Activated CD8-positive, alpha-beta memory T cell treated with anti-CD3 and anti-CD28 coated beads, Interleukin-2, amount 10 ng/mL, durations not matched to agents 7 days and 5 days (primary cell): ENCODE measurements at regions not wholly inside any gene's neighbourhood (a gene's known extent, or its start where the extent isn't known, plus 50 kb on each side); places are given as distances from the start of the nearest gene placed in this dataset.

Experiments used
- ATAC-seq: fragments of 150-1000 bp; cut with Tn5 transposase; one replicate; pipeline ENCODE4 v1.10.0; 2021; ENCODE audit warnings: moderate library complexity
- CTCF ChIA-PET: fragments of 350-600 bp; sonication (Branson Sonifier 250); formaldehyde crosslinking; loops from one replicate; lab custom pipeline; 2021; ENCODE audit warnings: antibody characterized with exemption; lab: Charles Lee
- DNase-seq: peaks from one replicate; pipeline ENCODE4 v3.0.0-alpha.2; 2020
- H3K27ac Mint-ChIP-seq: one replicate; pipeline ENCODE4 v1.8.0; 2021; ENCODE audit warnings: mild to moderate bottlenecking, mixed read lengths
- H3K27me3 Mint-ChIP-seq: one replicate; pipeline ENCODE4 v1.8.0; 2021; ENCODE audit warnings: mixed read lengths
- H3K36me3 Mint-ChIP-seq: one replicate; pipeline ENCODE4 v1.8.0; 2021; ENCODE audit warnings: mild to moderate bottlenecking, mixed read lengths
- H3K4me1 Mint-ChIP-seq: one replicate; pipeline ENCODE4 v1.8.0; 2021; ENCODE audit warnings: mixed read lengths
- H3K4me3 Mint-ChIP-seq: one replicate; pipeline ENCODE4 v1.8.0; 2021; ENCODE audit warnings: mild to moderate bottlenecking, moderate library complexity, mixed read lengths
- H3K9me3 Mint-ChIP-seq: one replicate; pipeline ENCODE4 v1.8.0; 2022; ENCODE audit warnings: low read depth, mixed read lengths

DNA sequence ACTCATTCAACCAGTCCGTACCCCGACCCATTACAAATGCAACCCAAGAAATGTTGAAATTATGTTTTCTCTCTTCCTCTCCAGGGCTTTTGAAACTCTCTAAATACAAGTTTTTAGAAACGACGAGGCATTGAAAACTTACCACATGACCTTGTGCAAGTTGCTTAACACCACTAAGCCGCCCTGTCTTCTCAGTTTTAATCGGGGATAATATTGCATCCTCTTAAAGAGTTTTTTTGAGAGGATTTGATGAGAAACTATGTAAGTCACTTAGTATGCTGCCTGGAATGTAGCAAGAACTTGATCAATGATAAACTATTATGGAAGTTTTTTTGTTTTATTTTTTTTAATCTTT is 149.0 kb upstream of the FAM20A start:
- Mint-ChIP-seq H3K27ac (no peak overlapping the region), H3K27me3 (peaks cover 14% of the 10 kb centered on the region), H3K36me3 (no peaks in the 10 kb centered on the region), H3K4me1 (no peaks in the 10 kb centered on the region), H3K4me3 (no peak overlapping the region), H3K9me3 (no peaks in the 10 kb centered on the region)
- ATAC-seq = no peak
- CTCF ChIA-PET = no interaction called here
- no peak for DNase-seq

DNA sequence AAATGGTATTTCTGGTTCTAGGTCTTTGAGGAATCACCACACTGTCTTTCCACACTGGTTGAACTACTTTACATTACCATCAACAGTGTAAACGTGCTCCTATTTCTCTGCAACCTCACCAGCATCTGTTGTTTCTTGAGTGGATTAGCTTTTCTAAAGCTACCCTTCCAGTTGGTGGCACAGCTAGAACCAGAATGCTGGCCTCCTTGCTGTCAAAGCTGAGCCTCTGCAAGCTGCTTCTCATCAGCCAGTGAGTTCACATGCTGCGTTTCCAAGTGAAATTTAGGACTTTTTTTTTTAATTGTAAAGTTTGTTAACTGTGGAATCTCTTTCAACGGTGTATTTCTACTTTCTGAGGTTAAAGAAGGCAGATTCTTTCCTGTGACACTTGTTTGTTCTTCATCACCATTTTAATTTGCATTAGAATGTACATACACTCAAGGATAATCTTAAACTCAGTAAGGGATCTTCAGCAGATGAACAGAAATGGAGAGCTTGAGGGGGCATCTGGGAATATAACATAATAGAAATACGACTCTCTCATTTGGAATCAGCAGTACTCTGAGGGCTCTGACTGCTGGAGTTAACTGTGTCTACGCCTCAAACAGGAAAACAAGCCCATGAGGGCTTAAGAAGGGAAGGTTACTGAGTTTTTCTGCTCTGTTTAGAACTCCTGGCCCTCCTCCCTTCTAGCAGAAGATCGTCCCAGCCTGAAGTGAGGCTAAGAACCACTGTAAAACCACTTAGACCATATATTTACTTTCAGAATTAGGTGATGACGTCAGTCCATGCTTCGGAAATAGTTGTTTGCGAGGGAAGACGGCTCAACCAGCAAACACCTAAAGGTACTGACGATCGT is 148.4 kb upstream of the FAM20A start:
- ATAC-seq = no peak
- no peaks in the 10 kb centered on the region for H3K36me3 Mint-ChIP-seq
- H3K27me3 Mint-ChIP-seq = peaks cover 14% of the 10 kb centered on the region
- no peak overlapping the region for H3K4me3 Mint-ChIP-seq
- CTCF ChIA-PET = no interaction called here
- H3K9me3 Mint-ChIP-seq = no peaks in the 10 kb centered on the region
- DNase-seq = no peak
- H3K4me1 Mint-ChIP-seq = no peaks in the 10 kb centered on the region
- no peak overlapping the region for H3K27ac Mint-ChIP-seq

DNA sequence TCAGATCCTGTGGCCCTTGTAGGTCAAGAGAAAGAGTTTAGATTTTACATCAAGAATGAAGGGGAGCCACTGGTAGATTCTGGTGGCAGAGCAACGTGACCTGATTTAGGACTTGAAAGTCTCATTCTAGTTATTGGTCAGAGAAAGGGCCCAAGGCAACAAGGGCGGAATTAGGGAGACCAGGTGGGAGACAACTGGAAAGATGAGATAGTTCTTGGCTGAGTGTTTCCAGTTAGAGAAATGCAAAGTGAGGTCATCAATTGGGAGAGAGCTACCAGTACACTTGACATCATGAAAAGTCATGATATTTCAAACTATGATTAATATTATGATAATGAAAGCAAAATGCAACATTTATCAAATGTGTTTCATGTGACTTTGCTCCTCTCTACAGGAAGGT is 147.2 kb upstream of the FAM20A start:
- DNase-seq (no peak), ATAC-seq (no peak)
- Mint-ChIP-seq H3K27me3 (peaks cover 19% of the 10 kb centered on the region), H3K9me3 (no peaks in the 10 kb centered on the region), H3K27ac (no peak overlapping the region), H3K4me1 (no peaks in the 10 kb centered on the region), H3K36me3 (no peaks in the 10 kb centered on the region), H3K4me3 (no peak overlapping the region)
- CTCF ChIA-PET = no interaction called here

DNA sequence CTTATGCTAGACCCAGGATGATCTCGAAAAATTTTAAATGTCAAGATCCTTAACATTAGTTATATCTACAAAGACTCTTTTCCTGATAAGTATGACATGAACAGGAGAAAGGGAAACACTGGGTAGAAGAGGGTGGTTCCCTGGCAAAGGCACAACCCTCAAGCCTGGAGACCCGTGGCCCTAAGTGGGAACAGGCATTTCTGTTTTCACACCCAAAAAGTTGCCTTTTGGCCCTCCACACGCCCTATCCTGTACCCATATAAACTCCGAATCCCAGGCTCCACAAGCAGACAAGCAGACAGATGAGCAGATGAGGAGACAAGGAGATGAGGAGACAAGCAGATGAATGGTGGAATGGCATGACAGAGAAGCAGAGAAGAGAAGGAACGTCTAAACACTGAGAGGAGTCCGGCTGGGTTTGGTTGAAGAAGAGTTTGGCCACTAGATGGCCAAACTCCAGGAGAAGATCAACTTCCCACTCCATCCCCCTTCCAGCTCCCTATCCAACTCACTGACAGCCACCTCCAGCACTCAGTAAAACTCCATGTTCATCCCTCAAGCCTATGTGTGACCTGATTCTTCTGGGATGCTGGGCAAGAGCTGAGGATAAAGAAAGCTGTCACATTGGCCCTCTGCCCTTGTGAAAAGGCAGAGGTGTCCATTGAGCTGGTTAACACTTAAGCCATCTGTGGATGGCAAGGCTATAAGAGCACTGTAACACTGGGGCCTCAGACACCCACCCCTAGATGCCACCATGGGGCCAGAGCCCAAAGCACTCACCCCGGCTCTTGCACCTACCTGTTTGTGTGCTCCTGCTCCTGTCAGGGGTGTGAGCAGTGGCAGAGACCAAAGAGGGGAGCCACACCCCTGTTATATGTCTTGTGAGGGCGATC is 139.6 kb upstream of the FAM20A start:
- Mint-ChIP-seq H3K27ac (no peak overlapping the region), H3K27me3 (peaks cover 38% of the 10 kb centered on the region)
- CTCF ChIA-PET = no interaction called here

DNA sequence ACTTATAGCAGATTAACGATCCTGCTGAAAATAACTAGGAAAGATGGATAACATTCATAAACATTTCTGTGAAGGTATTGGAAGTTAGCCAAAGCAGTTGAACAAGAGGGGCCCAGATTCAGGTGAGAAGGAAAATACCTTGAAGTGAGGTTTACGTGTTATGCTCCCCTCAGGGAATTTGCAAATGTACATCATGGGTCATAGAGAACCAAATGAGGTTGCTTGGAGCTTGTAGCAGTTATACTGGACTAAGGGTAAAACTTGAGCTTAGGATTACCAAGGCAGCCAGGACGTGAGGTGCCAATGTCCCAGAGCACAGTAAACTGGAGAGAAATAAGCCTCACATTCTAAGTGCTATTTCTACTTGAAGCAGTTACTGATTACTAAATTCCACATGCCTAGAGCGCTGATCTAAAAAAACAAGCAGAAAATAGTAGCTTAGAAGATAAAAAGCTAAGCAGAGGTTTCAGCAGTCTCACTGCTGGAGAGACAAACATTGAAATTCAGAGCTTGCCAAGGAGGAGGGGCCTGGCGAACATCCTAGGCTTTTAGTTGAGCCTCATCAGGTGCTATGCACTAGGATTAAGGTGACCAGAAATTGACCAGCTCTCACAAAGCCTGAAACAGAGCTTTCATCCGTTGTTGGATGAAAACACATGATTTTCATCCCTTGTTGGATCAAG is 136.7 kb upstream of the FAM20A start:
- no peaks in the 10 kb centered on the region for H3K4me1 Mint-ChIP-seq
- no peaks in the 10 kb centered on the region for H3K9me3 Mint-ChIP-seq
- no peak overlapping the region for H3K4me3 Mint-ChIP-seq
- CTCF ChIA-PET = interaction anchor here (0.6 kb wide), 1 partner anchor 773 kb away, joined by 3 read pairs; no protein-coding TSS in a partner anchor
- no peak for ATAC-seq
- H3K27ac Mint-ChIP-seq = no peak overlapping the region
- DNase-seq = no peak
- peaks cover 32% of the 10 kb centered on the region for H3K27me3 Mint-ChIP-seq
- H3K36me3 Mint-ChIP-seq = no peaks in the 10 kb centered on the region

More for the DNA sequence above, 139.6 kb upstream of the FAM20A start:
- Mint-ChIP-seq H3K4me1 (no peaks in the 10 kb centered on the region), H3K9me3 (no peaks in the 10 kb centered on the region), H3K4me3 (no peak overlapping the region), H3K36me3 (no peaks in the 10 kb centered on the region)
- DNase-seq (no peak), ATAC-seq (no peak)

- H3K27me3 Mint-ChIP-seq = peaks cover 21% of the 10 kb centered on the region
- H3K27ac Mint-ChIP-seq = no peak overlapping the region
- CTCF ChIA-PET = no interaction called here
- H3K9me3 Mint-ChIP-seq = no peaks in the 10 kb centered on the region
- ATAC-seq (no peak), DNase-seq (no peak)
- H3K36me3 Mint-ChIP-seq = no peaks in the 10 kb centered on the region
- H3K4me1 Mint-ChIP-seq = no peaks in the 10 kb centered on the region
- H3K4me3 Mint-ChIP-seq = no peak overlapping the region
These were observed 133.8 kb upstream of the FAM20A start for GRCh38 chr17:68734931-68735330.

GRCh38 chr17:68734187-68734900 is 133.2 kb upstream of the FAM20A start:
- no peaks in the 10 kb centered on the region for H3K4me1 Mint-ChIP-seq
- H3K36me3 Mint-ChIP-seq = no peaks in the 10 kb centered on the region
- no peak overlapping the region for H3K27ac Mint-ChIP-seq
- H3K9me3 Mint-ChIP-seq = no peaks in the 10 kb centered on the region
- CTCF ChIA-PET = no interaction called here
- H3K27me3 Mint-ChIP-seq = peaks cover 21% of the 10 kb centered on the region
- ATAC-seq (no peak), DNase-seq (no peak)
- no peak overlapping the region for H3K4me3 Mint-ChIP-seq

GRCh38 chr17:68733241-68734176 is 132.3 kb upstream of the FAM20A start:
- CTCF ChIA-PET = no interaction called here
- no peak for ATAC-seq

DNA sequence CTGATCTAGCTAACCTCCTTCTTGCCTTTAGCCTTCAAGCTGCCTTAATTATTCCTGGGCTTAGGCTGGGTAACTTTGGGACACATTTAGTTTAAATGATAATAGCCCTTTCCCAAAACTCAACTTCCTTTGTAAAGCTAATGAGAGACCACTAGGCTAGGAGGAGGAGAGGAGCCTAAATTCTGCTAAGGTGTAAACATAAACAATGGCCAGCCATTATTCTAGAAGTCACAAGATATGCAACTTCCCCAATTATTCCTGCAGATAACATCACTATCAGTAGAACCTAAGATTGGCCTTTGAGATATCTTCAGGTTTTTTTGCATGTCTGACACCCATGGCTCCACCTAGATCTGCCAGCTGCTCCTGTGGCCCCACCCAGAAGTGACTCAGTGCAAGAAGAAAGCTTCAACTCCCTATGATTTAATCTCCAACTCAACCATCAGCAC is 131.2 kb upstream of the FAM20A start:
- Mint-ChIP-seq H3K4me3 (no peak overlapping the region), H3K27me3 (peaks cover 10% of the 10 kb centered on the region), H3K9me3 (no peaks in the 10 kb centered on the region), H3K4me1 (no peaks in the 10 kb centered on the region), H3K36me3 (no peaks in the 10 kb centered on the region), H3K27ac (no peak overlapping the region)
- DNase-seq (no peak), ATAC-seq (no peak)
- CTCF ChIA-PET = no interaction called here

More at GRCh38 chr17:68733241-68734176, 132.3 kb upstream of the FAM20A start:
- Mint-ChIP-seq H3K27me3 (peaks cover 17% of the 10 kb centered on the region), H3K4me3 (no peak overlapping the region), H3K27ac (no peak overlapping the region), H3K36me3 (no peaks in the 10 kb centered on the region), H3K9me3 (no peaks in the 10 kb centered on the region), H3K4me1 (no peaks in the 10 kb centered on the region)
- DNase-seq = no peak

DNA sequence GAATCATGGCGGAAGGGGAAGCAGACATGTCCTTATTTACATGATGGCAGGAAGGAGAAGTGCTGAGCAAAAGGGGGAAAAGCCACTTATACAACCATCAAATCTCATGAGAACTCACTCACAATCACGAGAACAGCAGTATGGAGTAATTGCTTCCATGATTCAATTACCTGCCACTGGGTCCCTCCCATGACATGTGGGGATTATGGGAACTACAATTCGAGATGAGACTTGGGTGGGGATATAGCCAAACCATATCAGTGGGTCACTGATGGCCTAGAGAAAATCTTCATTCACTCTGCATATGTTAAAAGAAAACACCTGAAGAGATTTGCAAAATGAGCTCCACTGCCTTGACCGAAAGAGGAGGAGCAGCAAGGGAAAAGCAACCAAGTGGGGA is 130.3 kb upstream of the FAM20A start:
- H3K27me3 Mint-ChIP-seq = peaks cover 8% of the 10 kb centered on the region
- H3K4me3 Mint-ChIP-seq = no peak overlapping the region
- no peak for ATAC-seq
- no peaks in the 10 kb centered on the region for H3K4me1 Mint-ChIP-seq
- no peak for DNase-seq
- no peaks in the 10 kb centered on the region for H3K36me3 Mint-ChIP-seq
- H3K9me3 Mint-ChIP-seq = no peaks in the 10 kb centered on the region
- CTCF ChIA-PET = no interaction called here
- H3K27ac Mint-ChIP-seq = no peak overlapping the region

DNA sequence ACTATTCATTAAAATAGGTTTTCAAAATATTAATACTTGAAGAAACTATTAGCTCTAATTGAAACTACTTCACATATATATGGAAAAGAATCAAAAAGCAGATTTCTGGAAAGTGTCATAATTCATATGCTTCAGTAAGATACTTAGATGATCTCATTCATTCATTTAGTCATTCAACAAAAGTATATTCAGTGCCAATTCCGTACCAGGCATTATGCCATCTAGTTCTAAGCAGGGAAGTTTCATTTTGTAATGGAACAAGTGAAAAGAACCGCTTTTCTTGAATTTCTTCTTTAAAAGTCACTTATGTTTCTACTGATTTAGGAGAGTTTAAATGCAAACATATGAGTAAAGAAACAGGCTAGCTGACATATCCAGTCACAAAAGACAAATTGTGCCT is 118.3 kb upstream of the FAM20A start:
- Mint-ChIP-seq H3K4me3 (no peak overlapping the region), H3K4me1 (no peaks in the 10 kb centered on the region), H3K9me3 (no peaks in the 10 kb centered on the region), H3K27me3 (peaks cover 22% of the 10 kb centered on the region), H3K27ac (no peak overlapping the region), H3K36me3 (no peaks in the 10 kb centered on the region)
- CTCF ChIA-PET = no interaction called here
- no peak for DNase-seq
- ATAC-seq = no peak

DNA sequence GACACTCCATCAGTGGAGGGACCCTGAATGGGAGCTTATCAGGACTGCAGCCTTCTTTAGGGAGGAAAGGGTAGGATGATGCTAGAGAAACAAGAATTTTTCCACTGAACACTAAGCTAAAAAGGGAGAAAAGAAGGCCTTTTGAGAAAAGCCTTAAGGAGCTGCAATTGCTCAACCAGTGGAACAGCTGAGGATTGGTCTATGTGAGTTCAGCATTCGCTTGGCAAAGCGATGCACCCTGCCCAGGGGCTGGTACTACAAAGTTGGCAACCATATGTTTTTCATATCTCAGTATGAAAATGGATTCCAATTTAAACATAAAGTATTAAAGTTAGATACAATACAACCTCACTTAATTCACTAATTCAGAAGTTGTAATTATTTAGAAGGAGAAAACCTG is 117.8 kb upstream of the FAM20A start:
- ATAC-seq (no peak), DNase-seq (no peak)
- CTCF ChIA-PET = no interaction called here
- Mint-ChIP-seq H3K36me3 (no peaks in the 10 kb centered on the region), H3K27me3 (peaks cover 19% of the 10 kb centered on the region), H3K27ac (no peak overlapping the region), H3K4me1 (no peaks in the 10 kb centered on the region), H3K4me3 (no peak overlapping the region), H3K9me3 (no peaks in the 10 kb centered on the region)
